ENCODE measurements at regions not wholly inside any gene's neighbourhood (a gene's known extent, or its start where the extent isn't known, plus 50 kb on each side); places are given as distances from the start of the nearest gene placed in this dataset.
"Not testable (repeated sequence)": the region's sequence is repeated elsewhere in the genome, so short reads cannot be mapped to it uniquely, and the experiment has no call there.

- not testable (repeated sequence) for DNase-seq (ENCODE audit: low read depth)
These were observed 164.0 kb downstream of the HRH4 start for GRCh38 chr18:24624421-24624820.

DNA sequence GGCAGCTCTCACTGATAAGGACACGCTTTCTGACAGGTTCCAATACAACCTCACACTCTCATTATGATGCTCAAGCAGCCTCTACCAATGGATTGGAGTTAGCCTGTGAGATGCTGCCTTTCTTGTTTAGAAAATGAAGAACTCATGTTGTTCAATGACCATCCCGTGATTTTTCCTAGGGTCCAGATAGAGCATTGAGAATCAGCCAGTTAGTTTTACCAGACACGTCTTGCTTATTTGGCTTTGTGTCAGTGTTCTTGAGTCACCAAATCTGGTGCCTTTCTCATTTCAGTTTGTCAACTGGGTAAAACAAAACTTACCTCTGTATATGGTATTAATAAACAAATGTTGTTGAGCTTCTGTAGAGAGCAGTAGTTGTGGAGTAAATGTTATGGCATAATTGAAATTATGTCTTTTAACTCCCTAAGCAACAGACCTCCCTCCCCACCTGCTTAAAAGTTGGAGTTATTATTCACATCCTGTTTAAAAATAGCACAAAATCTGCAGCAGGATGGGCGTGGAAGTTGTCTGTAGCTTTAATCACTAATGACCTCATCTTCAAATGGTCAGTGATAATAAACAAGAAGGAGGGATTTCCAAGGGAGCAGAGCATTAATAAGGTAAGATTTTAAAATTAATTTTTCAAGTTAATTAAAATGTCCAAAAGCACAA is 167.3 kb downstream of the HRH4 start:
- DNase-seq (ENCODE audit: low read depth): peak; percentile 6

DNA sequence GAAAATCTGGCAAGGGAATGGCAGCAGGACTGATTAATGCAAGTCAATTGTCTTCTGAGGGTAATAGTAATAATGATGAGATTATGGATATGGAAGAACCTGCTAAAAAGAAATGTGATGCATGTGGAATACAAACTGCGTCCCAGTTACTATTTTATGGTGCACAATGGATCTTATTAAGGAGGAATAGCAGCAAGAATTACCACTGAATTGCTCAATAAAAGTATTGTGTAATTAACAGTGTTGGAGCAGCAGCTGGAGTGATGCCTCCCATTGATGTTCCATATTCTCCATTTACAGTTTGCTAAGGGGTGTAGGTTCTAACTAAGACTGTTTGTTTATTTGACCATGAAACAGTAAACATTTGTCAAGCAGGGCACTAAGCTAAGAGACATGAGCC is 167.9 kb downstream of the HRH4 start:
- no peak for DNase-seq (ENCODE audit: low read depth)

GRCh38 chr18:24629921-24630320 is 169.5 kb downstream of the HRH4 start:
- no peak for DNase-seq (ENCODE audit: low read depth)

GRCh38 chr18:24630346-24630880 is 170.0 kb downstream of the HRH4 start:
- no peak for DNase-seq (ENCODE audit: low read depth)

DNA sequence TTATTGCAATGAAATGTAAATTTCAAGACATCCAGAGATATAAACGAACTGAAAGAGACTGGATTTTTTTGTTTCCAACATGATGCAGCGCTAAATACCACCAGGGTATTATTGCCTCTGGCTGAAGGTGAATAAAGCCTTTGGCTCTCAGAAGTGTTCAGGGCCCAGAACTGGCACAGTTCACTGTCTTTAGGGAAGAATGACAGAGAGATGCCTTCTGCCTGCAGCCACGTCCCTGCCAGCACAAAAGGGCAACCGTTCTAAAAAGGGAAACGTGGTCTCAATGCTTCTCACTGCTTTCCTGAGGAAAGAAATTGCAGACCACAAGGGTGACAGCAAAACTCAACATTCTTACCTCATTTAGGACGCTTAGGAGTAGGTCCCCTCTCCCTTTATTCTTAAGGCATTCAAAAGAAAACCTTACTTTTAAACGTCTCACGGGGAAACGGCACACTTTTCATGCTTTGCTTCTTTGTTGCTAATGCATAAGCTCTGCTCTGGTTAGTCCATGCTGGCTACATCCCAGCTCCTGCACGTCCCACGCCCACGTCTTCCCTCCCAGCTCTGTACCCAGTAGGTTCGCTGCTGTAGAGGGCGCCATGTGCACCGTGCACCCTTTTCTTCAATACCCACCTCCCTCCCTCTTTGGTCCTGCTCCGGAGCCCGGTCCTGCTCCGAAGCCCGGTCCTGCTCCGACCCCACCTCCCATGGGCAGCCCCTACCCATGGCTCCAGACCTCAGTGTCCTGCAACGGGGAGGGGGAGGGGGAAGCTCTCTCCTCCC is 171.0 kb downstream of the HRH4 start:
- no peak for DNase-seq (ENCODE audit: low read depth)

DNA sequence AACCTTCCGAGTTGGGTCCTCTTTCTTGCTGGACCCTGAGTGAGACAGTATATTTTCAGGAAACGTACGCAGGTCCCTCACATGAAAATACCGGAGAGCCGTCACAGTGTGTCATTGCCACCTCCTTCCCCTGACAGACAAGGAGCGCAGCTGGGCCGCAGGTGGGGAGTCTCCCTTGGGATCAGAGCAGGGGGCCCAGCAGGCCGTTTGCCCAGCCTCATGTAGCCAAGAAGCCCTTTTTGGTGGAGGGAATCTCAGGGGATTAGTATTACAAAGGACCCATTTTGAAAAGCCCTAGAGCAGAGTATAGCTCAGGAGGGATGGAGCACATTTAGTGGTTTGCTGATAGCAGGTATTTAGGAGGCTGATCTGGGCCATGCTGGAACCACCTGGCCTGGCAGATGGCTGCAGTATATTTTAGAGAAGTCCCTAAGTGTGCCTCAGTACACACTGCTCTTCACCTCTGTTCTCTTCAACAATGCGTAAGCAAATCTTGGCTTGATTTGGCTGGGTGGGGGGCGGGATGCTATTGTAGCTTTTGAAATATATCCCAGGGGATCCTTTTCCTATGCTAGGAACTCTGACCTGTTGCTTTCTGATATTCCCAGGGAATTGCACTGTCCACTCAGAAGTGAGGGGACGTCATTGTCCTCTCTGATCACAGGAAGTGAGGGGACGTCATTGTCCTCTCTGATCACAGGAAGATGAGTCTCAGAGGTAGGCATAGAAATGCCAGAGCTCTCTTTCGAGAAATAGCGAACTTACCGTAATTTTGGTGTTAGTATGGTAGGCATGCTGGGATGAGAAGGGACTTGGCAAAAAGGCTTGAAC is 171.9 kb downstream of the HRH4 start:
- no peak for DNase-seq (ENCODE audit: low read depth)

DNA sequence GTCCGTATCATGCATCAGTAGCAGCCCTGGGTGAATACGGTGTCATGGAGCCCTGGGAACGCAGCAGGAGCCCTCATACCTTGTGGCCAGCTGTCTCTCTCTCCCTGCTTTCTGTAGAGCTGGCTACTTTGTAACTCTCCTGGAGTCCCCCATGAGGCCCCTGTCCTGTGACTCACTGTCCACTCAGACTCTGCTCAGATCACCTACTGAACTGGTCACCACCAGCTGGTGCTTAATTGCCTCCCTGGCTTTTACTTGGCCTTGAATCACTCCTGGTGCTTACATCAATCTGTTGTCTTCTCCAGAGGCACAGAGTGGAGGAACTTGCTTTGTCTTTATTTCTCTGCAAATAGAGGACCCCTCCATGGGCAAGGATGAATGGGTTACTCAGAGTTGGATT is 172.7 kb downstream of the HRH4 start:
- DNase-seq (ENCODE audit: low read depth): peak; percentile 5

DNA sequence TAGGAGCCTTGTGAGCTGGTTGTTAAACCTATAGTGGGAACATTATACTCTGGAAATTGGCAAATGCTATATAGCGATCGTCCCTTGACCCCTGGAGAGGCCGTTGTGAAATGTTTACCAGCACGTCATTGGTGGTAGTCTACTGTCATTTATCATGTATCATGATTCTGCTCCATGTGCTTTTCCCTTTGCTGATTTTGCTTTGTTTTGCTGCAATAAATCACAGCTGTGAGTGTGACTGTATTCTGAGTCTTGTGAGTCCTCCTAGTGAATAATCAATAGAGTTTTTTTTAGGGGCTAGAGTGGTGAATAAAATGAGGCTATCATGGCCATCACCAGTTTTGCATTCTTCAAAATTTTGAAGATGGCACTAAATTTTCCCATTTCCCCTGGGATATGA is 189.1 kb downstream of the HRH4 start:
- no peak for DNase-seq (ENCODE audit: low read depth)

DNA sequence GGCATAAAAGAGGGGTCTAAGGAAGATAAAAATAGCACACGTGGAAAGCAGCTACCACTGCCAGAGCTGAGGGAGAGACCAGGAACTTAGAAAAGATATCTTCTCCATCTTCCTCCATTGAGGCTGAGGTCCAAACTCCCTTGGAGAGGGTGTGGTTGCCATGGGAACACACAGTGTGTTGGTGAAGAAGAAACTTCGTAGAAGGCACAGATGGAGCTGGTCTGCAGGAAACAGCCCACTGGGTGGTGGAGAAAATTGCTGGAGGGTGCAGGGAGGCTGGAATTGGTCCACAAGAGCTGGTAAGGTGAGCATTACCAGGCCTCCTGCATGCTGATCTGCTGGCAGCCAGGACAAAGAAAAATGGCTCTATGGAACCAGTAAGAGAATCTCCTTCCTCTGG is 191.0 kb downstream of the HRH4 start:
- DNase-seq (ENCODE audit: low read depth): no peak

- peak; percentile 10 for DNase-seq (ENCODE audit: low read depth)
These were observed 195.6 kb downstream of the HRH4 start for GRCh38 chr18:24656050-24656449.

- no peak for DNase-seq (ENCODE audit: low read depth)
These were observed 196.4 kb downstream of the HRH4 start for GRCh38 chr18:24656551-24657443.

- no peak for DNase-seq (ENCODE audit: low read depth)
These were observed 197.0 kb downstream of the HRH4 start for GRCh38 chr18:24657444-24657842.

DNA sequence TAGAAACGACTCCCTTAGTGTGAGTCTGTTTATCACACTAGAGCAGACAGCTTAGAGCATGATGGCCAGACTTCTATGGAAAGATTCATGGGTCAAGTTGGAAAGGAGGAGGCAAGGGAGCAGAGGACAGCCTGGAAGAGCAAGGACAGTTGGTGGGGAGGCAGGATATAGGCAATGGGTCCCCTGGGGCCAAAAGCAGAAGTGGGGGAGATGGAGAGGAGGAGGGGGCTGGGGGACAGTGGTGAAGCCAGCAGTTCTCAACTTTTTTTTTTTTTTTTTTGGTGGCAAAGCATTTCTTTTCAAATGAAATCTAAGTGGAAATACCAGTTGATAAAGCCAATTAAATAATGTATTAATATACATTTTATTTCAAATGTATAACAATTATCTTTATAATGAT is 197.9 kb downstream of the HRH4 start:
- no peak for DNase-seq (ENCODE audit: low read depth)

- peak; percentile 6 for DNase-seq (ENCODE audit: low read depth)
These were observed 199.6 kb downstream of the HRH4 start for GRCh38 chr18:24659827-24660720.

DNA sequence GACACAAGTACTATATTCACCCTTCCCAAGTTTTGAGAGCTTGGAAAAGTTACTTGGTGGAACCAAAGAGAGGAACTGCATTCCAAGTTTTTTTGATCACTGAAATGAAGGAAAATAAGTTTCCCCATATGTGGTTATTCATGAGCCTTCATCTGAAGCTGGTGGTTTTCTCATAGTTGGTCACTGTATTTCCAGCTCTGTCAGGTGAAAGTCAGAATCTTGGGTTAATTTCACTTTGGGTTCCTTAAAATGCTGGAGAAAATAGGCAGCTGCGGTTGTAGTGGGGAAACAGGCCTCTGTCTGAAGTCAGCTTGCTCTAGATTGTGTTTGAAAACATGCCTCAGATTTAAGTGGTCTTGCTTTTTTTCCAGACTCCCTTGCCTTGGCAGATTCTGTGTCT is 200.5 kb downstream of the HRH4 start:
- no peak for DNase-seq (ENCODE audit: low read depth)

- no peak for DNase-seq (ENCODE audit: low read depth)
These were observed 202.0 kb downstream of the HRH4 start for GRCh38 chr18:24662412-24662821.

DNA sequence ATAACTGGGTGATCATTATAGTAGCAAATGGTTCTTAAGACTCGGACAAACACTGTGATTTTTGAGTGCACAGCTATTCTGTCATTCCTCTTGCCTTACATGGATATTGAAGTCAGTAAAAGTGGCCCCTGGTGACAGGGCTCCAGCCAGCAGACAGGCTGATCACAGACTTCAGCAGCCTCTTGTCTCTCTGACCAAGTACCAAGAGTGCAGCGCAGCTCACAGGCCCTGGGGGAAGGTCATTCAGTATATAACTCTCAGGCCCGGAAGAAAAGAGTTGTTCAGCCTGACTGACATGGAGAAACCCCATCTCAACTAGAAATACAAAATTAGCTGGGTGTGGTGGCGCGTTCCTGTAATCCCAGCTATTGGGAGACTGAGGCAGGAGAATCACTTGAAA is 202.6 kb downstream of the HRH4 start:
- DNase-seq (ENCODE audit: low read depth): no peak

- no peak for DNase-seq (ENCODE audit: low read depth)
These were observed 208.6 kb downstream of the HRH4 start for GRCh38 chr18:24669015-24669414.

- DNase-seq (ENCODE audit: low read depth): no peak
These were observed 209.1 kb downstream of the HRH4 start for GRCh38 chr18:24669502-24669901.

Data from myocyte (in vitro differentiated cells).